Osteoblast (primary cell): ENCODE measurements at regions not wholly inside any gene's neighbourhood (a gene's known extent, or its start where the extent isn't known, plus 50 kb on each side); places are given as distances from the start of the nearest gene placed in this dataset.

Source experiments
- DNase-seq: peaks from one replicate; pipeline ENCODE4 v3.0.0; 2011; ENCODE audit warnings: low spot score, mixed read lengths; ENCODE audit not compliant: insufficient read length; ENCODE audit errors: missing footprints
- H2AFZ ChIP-seq: 2 replicates; pipeline ENCODE4 v1.6.0; 2011; ENCODE audit warnings: mild to moderate bottlenecking, low read length
- H3K27ac ChIP-seq: 2 replicates; pipeline ENCODE4 v1.5.1; 2011; ENCODE audit warnings: mild to moderate bottlenecking, low read depth, low read length, moderate library complexity
- H3K27me3 ChIP-seq: 2 replicates; pipeline ENCODE4 v1.6.0; 2012; ENCODE audit warnings: mild to moderate bottlenecking, control low read depth, inconsistent platforms, low read length, moderate library complexity; ENCODE audit not compliant: insufficient read depth
- H3K36me3 ChIP-seq: 2 replicates; pipeline ENCODE4 v1.5.1; 2011; ENCODE audit warnings: mild to moderate bottlenecking, low read length, control low read depth, moderate library complexity; ENCODE audit not compliant: insufficient read depth
- H3K4me1 ChIP-seq: 2 replicates; pipeline ENCODE4 v1.5.1; 2011; ENCODE audit warnings: mild to moderate bottlenecking, low read length, control low read depth, moderate library complexity; ENCODE audit not compliant: insufficient read depth
- H3K4me2 ChIP-seq: 2 replicates; pipeline ENCODE4 v1.6.0; 2011; ENCODE audit warnings: mild to moderate bottlenecking, low read length; ENCODE audit not compliant: insufficient read depth
- H3K4me3 ChIP-seq: fragments of 200-600 bp; sonication (generic); 3 replicates; pipeline ENCODE4 v1.5.1; 2012; ENCODE audit warnings: mild to moderate bottlenecking, low read length, inconsistent platforms; ENCODE audit not compliant: insufficient read depth
- H3K79me2 ChIP-seq: 2 replicates; pipeline ENCODE4 v1.6.0; 2012; ENCODE audit warnings: mild to moderate bottlenecking, low read length, control low read depth, inconsistent platforms; ENCODE audit not compliant: insufficient read depth
- H3K9me3 ChIP-seq: 2 replicates; pipeline ENCODE4 v1.5.1; 2011; ENCODE audit warnings: low read depth, low read length, control low read depth
- H4K20me1 ChIP-seq: 2 replicates; pipeline ENCODE4 v1.6.0; 2012; ENCODE audit warnings: mild to moderate bottlenecking, low read length, control low read depth; ENCODE audit not compliant: insufficient read depth
- TF ChIP-seq, protein P1 (sequence below): IDR thresholded peaks from 2 replicates; pipeline ENCODE4 v1.5.1; 2011; ENCODE audit warnings: mild to moderate bottlenecking, low read depth, low read length, moderate library complexity; ENCODE audit errors: extremely low read depth

DNA sequence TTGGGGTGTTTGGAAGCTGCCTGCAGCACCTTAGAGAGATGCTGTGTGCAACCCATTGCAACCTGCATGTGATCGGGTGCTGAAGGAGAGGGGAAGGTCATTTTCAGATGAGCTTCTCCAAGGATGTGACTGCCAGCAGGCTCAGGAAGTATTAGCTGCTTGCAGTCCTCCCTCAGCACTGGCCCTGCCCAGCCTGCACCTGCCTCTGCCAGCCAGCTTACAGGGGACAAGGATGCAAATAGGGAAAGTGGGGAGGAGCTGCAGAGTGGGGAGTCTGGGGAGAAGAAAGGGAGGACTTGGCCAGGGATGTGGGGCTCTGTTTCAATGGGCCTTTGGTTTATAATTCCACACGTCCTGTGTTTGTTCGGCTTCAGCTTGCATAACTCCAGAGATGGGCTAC is 254.5 kb downstream of the RRAGC start:
- H3K79me2 ChIP-seq: no peaks in the 10 kb centered on the region
- no peaks in the 10 kb centered on the region for H4K20me1 ChIP-seq
- no peak overlapping the region for H3K4me2 ChIP-seq
- H3K27me3 ChIP-seq: no peaks in the 10 kb centered on the region
- TF ChIP-seq, protein P1, sequence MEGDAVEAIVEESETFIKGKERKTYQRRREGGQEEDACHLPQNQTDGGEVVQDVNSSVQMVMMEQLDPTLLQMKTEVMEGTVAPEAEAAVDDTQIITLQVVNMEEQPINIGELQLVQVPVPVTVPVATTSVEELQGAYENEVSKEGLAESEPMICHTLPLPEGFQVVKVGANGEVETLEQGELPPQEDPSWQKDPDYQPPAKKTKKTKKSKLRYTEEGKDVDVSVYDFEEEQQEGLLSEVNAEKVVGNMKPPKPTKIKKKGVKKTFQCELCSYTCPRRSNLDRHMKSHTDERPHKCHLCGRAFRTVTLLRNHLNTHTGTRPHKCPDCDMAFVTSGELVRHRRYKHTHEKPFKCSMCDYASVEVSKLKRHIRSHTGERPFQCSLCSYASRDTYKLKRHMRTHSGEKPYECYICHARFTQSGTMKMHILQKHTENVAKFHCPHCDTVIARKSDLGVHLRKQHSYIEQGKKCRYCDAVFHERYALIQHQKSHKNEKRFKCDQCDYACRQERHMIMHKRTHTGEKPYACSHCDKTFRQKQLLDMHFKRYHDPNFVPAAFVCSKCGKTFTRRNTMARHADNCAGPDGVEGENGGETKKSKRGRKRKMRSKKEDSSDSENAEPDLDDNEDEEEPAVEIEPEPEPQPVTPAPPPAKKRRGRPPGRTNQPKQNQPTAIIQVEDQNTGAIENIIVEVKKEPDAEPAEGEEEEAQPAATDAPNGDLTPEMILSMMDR: no peak
- H3K27ac ChIP-seq: no peak overlapping the region
- H3K9me3 ChIP-seq: no peaks in the 10 kb centered on the region
- H3K4me1 ChIP-seq: no peaks in the 10 kb centered on the region
- H2AFZ ChIP-seq: no peak overlapping the region
- no peak overlapping the region for H3K4me3 ChIP-seq
- no peak for DNase-seq
- no peaks in the 10 kb centered on the region for H3K36me3 ChIP-seq

DNA sequence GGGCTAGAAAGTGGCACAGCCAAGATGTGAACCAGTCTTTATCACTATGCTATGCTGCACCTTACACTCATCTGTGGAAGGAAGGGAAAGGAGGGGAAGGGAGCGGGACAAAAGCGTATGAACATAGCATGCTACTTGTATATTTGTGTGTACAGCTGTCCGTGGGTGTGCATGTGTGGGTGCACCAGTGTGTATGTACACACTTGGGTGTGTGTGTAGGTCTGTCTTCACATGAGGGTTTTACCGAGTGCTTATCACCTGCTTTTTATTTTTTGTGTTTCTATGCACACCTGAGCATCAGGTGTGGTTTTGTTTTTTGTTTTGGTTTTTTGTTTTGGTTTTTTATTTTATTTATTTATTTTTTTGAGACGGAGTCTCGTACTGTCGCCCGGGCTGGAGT is 255.7 kb downstream of the RRAGC start:
- no peaks in the 10 kb centered on the region for H3K9me3 ChIP-seq
- H3K36me3 ChIP-seq: no peaks in the 10 kb centered on the region
- no peak overlapping the region for H3K4me2 ChIP-seq
- no peaks in the 10 kb centered on the region for H3K27me3 ChIP-seq
- no peak overlapping the region for H2AFZ ChIP-seq
- H3K79me2 ChIP-seq: no peaks in the 10 kb centered on the region
- no peak for DNase-seq
- no peak overlapping the region for H3K27ac ChIP-seq
- no peak overlapping the region for H3K4me3 ChIP-seq
- no peaks in the 10 kb centered on the region for H4K20me1 ChIP-seq
- TF ChIP-seq, protein P1: no peak
- no peaks in the 10 kb centered on the region for H3K4me1 ChIP-seq

DNA sequence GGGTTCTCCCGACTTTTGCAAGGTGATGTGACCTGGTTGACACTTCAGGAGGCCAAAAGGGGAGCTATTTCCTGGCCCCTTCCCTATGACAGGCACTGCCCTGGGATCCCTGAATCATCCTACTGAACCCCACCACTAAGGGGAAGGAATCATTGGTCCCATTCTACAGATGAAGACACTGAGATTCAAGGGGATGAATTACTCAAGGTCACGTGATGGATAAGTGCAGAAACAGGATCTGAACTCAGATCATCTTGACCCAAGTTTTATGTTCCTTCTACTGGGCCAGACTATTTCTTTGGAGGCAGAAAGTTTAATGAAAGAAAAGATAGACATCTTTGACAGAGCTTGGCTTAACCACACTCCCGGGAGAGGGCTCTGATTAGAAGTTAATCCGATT is 258.7 kb downstream of the RRAGC start:
- DNase-seq: no peak
- TF ChIP-seq, protein P1: no peak

DNA sequence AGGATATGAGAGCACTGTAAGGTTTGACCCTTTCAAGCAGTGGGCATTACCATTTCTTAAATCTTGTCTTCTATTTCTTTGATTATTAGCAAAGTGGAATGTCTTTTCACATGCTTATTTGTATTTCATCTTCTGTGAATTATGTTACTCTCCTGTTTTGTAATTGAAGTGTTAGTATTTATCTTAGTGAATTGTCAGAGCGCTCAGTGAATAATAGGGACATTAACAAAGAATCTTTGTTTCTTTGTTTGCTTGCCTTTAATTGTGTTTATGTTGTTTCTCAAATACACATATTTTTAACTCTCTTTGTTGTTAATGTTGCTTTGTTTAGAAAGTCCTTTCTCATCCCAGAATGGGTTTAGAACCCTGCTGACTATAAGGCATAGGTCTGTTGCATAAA is 259.3 kb downstream of the RRAGC start:
- Histone ChIP-seq H3K9me3 (no peaks in the 10 kb centered on the region), H3K4me1 (no peaks in the 10 kb centered on the region), H4K20me1 (no peaks in the 10 kb centered on the region), H3K27me3 (no peaks in the 10 kb centered on the region), H3K4me2 (no peak overlapping the region), H3K4me3 (no peak overlapping the region), H3K36me3 (no peaks in the 10 kb centered on the region), H3K27ac (no peak overlapping the region), H3K79me2 (no peaks in the 10 kb centered on the region), H2AFZ (no peak overlapping the region)
- TF ChIP-seq, protein P1: no peak
- DNase-seq: no peak

More for the DNA sequence above, 258.7 kb downstream of the RRAGC start:
- Histone ChIP-seq H3K4me3 (no peak overlapping the region), H3K4me2 (no peak overlapping the region), H2AFZ (no peak overlapping the region), H3K4me1 (no peaks in the 10 kb centered on the region), H3K36me3 (no peaks in the 10 kb centered on the region), H3K9me3 (no peaks in the 10 kb centered on the region), H3K27ac (no peak overlapping the region), H3K27me3 (no peaks in the 10 kb centered on the region), H4K20me1 (no peaks in the 10 kb centered on the region), H3K79me2 (no peaks in the 10 kb centered on the region)
